Activated CD8-positive, alpha-beta memory T cell treated with anti-CD3 and anti-CD28 coated beads for 4 hours (primary cell): ENCODE measurements at regions not wholly inside any gene's neighbourhood (a gene's known extent, or its start where the extent isn't known, plus 50 kb on each side); places are given as distances from the start of the nearest gene placed in this dataset.

Experiments
- DNase-seq, 2 donors: peaks; one replicate each; pipeline ENCODE4 v3.0.0-alpha.2; 2020; ENCODE audit warnings: low read depth in 2 of 2

GRCh38 chr4:180799798-180800197 is 1443.4 kb upstream of the TENM3 start:
- DNase-seq = no peak

DNA sequence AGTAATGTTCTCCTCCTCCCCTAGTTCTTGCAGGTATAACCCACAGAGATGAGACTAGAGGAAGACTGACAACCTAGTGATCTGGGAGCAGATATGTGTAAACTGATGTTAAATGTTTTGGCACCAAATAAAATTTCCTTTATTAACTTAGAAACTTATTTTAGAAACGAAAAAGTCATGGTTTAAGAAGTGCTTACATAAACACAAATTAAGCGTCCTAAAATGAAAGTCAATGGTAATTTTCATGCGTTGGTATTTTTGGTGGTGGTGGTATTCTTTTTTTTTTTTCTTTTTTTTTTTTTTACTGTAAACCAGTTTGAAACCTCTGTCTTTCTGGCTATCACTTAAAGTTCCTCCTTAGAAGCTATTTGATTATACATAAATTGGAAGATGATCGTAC is 1438.1 kb upstream of the TENM3 start:
- DNase-seq = no peak

GRCh38 chr4:180808862-180809261 is 1434.3 kb upstream of the TENM3 start:
- DNase-seq = no peak

DNA sequence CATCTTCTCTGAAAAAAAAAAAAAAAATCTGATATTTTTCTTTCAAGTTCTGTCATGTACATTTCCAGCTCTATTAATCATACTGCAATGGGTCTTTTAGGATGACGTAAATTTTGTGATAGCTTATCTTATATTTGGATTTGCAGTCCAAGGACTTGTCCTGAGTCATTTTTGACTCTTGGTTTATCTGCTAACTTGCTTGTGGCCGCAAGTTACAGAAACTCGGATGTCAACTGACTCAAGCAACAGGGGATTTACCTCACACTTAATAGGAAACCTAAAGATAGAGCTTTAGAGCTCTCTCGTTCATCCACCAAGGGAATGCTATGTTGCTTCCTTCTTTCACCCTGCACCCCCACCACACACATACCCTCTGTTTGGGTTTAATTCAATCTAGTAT is 1433.8 kb upstream of the TENM3 start:
- no peak for DNase-seq

- no peak for DNase-seq
Observed at GRCh38 chr4:180810581-180810980, 1432.6 kb upstream of the TENM3 start.

DNA sequence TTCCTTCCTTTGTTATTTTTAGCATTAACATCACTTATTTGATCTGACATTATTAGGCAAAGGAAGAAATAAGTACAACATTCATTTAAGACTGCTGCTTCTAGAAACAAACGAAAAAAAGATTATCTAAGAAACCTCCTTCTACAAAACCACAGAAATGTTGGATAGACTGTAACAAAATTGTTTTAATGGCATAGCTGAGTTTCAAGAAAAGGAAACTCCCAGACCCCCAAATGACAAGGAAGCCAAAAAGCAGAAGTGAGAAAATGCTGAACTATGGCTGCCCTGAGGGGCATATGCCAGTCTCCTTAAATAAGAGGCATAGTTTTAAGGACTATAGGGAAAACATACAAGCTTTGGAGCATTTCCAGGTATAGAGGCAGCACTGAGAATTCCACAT is 1431.6 kb upstream of the TENM3 start:
- no peak for DNase-seq

- DNase-seq = no peak
Observed at GRCh38 chr4:180812783-180813182, 1430.4 kb upstream of the TENM3 start.

DNA sequence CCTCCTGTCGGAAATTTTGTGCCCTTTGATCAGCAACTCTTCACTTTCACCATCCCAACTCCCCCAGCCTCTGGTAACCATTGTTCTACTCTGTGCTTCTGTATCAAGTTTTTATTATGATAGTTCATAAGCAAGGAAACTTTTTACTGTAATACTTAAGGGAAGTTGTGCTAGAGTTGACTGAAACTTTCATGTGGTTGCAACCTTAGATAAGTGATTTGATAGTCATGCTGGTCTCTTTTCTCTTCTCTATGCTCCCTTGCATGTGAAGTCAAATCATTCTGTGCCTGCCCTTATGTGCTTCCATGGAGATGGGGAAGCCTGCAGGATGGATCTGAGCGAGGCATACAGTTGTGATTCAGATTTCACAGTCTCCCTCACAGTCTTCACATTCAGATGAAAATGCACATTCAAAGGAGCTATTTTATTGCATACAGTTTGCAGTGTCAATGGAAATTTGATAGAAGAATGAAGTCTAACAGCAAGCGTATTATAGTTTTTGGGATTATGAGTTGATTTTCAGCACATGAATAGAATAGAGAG is 1428.3 kb upstream of the TENM3 start:
- no peak for DNase-seq

DNA sequence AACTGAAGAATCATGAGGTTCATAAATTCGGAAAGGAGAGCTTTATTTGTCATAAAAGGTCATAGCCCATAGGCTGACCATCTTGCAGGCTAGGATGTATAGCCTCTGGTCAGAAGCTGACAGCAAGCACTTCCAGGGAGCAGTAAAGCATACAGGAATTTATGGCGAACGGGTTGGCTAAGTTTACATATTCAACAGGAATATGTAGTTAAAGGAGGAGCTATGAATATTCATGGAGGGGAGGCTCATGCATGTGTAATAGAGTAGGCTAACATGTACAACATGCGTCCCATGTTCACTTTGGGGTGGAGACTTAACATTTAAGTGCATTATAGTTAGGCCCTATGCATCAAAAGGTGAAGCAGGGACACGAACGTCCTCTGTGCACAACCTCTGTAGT is 1425.7 kb upstream of the TENM3 start:
- no peak for DNase-seq

- DNase-seq = no peak
Observed at GRCh38 chr4:180823108-180823507, 1420.1 kb upstream of the TENM3 start.

- DNase-seq = no peak
Observed at GRCh38 chr4:180827232-180828009, 1415.8 kb upstream of the TENM3 start.

GRCh38 chr4:180828455-180829018 is 1414.7 kb upstream of the TENM3 start:
- DNase-seq = no peak

DNA sequence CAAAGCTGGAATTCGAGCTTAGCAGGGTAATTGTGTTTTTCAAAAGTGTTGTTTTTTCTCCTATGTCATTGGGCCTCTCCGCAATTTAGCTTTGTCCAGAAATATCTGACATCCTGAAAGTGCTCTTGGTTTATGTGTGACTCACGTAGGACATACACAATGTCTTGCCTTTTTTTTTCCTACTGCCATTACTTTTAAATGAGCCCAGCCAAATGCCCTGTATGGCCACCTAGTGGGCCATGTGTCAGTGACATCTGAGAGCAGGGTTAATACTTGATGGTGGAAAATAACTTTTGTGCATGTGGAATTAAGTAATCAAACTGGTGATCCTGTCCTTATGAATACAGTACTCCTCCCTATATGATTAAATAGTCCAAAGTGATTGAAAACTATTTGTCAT is 1411.1 kb upstream of the TENM3 start:
- DNase-seq = no peak

GRCh38 chr4:180840142-180840541 is 1403.1 kb upstream of the TENM3 start:
- DNase-seq = no peak

- no peak for DNase-seq
Observed at GRCh38 chr4:180850318-180850940, 1392.8 kb upstream of the TENM3 start.

DNA sequence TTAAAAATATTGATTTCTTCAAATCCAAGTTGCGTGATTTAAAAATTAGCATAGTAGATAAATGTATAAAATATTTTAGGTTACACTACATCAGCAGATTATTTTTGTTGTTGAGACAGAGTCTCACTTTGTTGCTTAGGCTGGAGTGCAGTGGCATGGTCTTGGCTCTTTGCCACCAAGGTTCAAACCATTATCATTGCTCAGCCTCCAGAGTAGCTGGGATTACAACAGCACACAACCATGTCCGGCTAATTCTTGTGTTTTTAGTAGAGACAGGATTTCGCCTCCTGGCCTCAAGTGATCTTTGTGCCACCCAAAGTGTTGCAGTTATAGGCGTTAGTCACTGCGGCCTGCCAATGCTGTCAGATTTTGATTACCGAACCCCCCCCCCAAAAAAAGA is 1390.5 kb upstream of the TENM3 start:
- DNase-seq = no peak

- no peak for DNase-seq
Observed at GRCh38 chr4:180855184-180855583, 1388.0 kb upstream of the TENM3 start.

GRCh38 chr4:180860089-180860720 is 1383.0 kb upstream of the TENM3 start:
- no peak for DNase-seq

- no peak for DNase-seq
Observed at GRCh38 chr4:180861651-180862050, 1381.6 kb upstream of the TENM3 start.

DNA sequence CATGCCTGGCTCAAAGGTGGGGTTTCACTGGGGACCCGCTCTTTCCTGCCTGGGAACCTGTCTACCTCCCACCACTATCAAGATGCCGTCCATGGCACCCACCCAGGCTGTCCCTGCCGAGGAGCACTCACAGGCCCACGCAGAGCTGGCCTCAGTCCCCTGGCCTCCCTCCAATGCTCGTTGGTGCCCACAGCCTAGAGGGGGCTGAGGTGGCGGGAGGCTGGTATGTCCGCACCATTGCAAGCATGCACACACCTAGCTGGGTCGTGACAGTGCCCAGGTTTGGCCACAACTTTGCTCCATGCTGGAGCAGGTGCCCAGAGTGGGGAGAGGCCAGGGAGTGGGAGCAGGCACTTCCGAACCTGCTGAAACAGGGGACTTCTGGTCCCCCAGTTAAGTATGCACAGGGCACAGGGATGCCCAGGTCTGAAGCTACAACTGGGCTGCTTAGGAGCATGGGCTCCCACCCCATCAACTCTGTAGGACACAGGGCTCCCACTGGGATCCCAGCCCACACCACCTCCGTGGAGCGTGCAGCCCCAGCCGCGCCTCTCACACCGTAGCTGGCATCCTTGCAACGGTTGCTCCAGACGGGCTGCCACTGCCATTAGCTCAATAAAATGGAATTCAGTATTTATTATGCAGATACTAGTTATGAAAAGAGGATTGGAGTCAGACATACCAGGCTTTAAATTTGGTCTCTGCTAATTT is 1376.1 kb upstream of the TENM3 start:
- no peak for DNase-seq

- DNase-seq = no peak
Observed at GRCh38 chr4:180870623-180871022, 1372.6 kb upstream of the TENM3 start.

DNA sequence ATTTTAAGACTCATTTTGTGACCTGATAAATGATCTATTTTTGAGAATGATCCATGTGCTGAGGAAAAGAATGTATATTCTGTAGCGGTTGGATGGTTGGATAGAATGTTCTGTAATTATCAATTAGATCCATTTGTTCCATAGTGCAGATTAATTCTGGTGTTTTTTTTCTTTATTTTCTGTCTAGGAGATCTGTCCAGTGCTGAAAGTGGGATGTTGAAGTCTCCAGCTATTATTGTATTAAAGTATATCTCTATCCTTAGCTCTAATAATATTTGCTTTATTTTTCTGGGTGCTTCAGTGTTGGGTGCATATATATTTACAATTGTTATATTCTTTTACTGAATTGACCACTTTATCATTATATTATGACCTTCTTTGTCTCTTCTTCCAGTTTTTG is 1344.9 kb upstream of the TENM3 start:
- no peak for DNase-seq
